ENCODE measurements at regions not wholly inside any gene's neighbourhood (a gene's known extent, or its start where the extent isn't known, plus 50 kb on each side); places are given as distances from the start of the nearest gene placed in this dataset.

DNA sequence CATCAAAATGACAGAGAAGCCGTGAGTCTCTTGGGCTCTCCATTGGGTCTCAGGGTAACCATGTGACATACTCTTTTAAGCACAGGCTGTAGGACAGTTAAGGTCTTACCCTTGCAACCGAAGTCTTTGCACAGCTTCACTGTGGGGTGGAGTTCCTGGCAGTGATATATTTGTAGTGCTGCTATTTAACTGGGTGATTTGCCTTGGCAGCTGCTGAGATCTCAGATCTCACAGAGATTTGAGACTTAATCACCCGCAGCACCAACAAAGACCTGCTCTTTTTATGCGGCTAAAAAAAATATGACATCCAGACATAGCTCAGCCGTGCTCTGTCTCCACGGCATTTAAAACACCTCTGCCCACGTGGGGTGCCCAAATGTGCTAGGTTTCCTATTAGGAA is 63.4 kb upstream of the NPTX2 start:
- WGBS, 2 donors: 78 to 79% methylated on average over 7 of the region's 7 CpGs
- H3K4me3 ChIP-seq: no peak overlapping the region
- ATAC-seq (no peak), DNase-seq (no peak)
- TF ChIP-seq, protein P1, sequence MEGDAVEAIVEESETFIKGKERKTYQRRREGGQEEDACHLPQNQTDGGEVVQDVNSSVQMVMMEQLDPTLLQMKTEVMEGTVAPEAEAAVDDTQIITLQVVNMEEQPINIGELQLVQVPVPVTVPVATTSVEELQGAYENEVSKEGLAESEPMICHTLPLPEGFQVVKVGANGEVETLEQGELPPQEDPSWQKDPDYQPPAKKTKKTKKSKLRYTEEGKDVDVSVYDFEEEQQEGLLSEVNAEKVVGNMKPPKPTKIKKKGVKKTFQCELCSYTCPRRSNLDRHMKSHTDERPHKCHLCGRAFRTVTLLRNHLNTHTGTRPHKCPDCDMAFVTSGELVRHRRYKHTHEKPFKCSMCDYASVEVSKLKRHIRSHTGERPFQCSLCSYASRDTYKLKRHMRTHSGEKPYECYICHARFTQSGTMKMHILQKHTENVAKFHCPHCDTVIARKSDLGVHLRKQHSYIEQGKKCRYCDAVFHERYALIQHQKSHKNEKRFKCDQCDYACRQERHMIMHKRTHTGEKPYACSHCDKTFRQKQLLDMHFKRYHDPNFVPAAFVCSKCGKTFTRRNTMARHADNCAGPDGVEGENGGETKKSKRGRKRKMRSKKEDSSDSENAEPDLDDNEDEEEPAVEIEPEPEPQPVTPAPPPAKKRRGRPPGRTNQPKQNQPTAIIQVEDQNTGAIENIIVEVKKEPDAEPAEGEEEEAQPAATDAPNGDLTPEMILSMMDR (IDR thresholded peaks at IDR 0.05): no peak
- H3K36me3 ChIP-seq: no peaks in the 10 kb centered on the region
- H3K4me1 ChIP-seq: no peaks in the 10 kb centered on the region
- H3K27me3 ChIP-seq: peaks cover 0 to 4% (median 0%) of the 10 kb centered on the region in 7 donors
- H3K27ac ChIP-seq: no peak overlapping the region
- intact Hi-C loops (cut with DNase I): no loop called here
- peaks cover 0 to 25% (median 9%) of the 10 kb centered on the region in 11 donors for H3K9me3 ChIP-seq

DNA sequence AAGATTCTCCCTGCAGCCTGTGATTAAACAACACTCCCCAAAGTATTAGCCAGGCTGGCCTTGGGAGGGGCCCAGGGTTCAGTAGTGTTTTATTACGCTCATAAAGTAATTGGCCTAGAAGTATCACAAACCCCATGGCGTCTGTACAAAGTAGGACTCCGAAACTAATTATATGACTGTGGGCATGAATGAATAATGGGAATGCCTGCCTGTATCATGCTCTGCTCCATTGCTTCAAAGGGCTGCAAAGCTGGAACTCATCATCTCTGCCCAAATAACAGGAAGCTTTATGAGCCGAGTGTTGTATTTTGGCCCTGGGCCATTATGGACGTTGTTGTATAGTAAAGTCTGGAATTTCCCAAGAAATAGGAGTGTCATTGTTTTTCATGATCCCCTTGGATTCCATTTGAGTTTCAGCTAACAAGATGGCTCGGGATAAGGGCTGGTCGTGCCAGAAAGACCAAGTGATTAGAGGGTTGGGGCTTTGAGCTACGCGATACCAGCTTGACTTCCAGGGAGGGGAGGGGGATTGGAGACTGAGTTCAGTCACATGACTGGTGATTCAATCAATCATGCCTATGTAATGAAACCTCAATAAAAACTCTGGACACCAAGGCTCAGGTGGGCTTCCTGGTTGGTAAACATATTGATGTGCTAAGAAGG is 65.3 kb upstream of the NPTX2 start:
- WGBS, 2 donors: 64 to 74% methylated on average over 9 of the region's 9 CpGs
- TF ChIP-seq, protein P1 (IDR thresholded peaks at IDR 0.05): no peak

DNA sequence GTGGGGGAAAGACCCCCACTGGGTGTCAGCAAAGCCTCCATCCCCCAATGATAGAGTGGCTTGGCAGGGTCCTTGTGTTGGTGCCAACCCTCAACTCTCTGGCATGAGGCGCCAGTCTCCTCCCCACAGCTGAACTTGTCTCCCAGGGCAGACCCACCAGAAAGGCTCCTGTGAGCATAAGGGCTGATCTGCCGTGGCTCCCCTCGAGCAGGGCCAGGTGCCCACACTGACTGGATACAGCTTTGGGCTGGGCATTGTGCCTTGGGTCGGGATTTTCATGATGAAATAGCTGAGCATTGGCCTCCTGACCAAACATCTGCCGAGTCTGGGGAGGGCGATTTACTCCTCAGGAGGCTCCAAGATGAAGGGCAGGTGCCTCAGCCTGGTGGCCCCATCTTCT is 68.1 kb upstream of the NPTX2 start:
- Histone ChIP-seq H3K27me3 (peaks cover 0 to 4% (median 0%) of the 10 kb centered on the region in 7 donors), H3K36me3 (no peaks in the 10 kb centered on the region), H3K4me3 (no peak overlapping the region), H3K4me1 (no peaks in the 10 kb centered on the region), H3K9me3 (peaks cover 0 to 25% (median 9%) of the 10 kb centered on the region in 11 donors), H3K27ac (no peak overlapping the region)
- intact Hi-C loops (cut with DNase I): no loop called here
- DNase-seq (no peak), ATAC-seq (no peak)
- WGBS, 2 donors: 77 to 80% methylated on average over 6 of the region's 6 CpGs
- TF ChIP-seq, protein P1 (IDR thresholded peaks at IDR 0.05): no peak

More for the DNA sequence above, 65.3 kb upstream of the NPTX2 start:
- Histone ChIP-seq H3K27ac (no peak overlapping the region), H3K4me3 (no peak overlapping the region), H3K36me3 (no peaks in the 10 kb centered on the region), H3K4me1 (no peaks in the 10 kb centered on the region), H3K9me3 (peaks cover 0 to 25% (median 9%) of the 10 kb centered on the region in 11 donors), H3K27me3 (peaks cover 0 to 4% (median 0%) of the 10 kb centered on the region in 7 donors)
- no peak for DNase-seq
- intact Hi-C loops (cut with DNase I): no loop called here
- ATAC-seq: no peak

DNA sequence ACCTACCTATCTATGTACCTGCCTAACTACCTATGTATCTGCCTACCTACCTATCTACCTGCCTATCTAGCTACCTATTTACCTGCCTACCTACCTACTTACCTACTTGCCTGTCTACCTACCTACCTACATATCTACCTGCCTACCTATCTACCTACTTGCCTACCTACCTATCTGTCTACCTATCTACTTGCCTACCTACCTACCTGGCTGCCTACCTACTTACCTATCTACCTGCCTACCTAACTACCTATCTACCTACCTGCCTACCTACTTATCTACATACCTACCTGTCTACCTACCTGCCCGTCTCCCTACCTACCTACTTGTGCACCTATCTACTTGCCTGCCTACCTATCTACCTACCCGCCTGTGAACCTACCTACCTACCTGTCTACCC is 68.7 kb upstream of the NPTX2 start:
- intact Hi-C loops (cut with DNase I): no loop called here
- Histone ChIP-seq H3K4me3 (no peak overlapping the region), H3K27me3 (peaks cover 0 to 9% (median 0%) of the 10 kb centered on the region in 7 donors), H3K36me3 (no peaks in the 10 kb centered on the region), H3K4me1 (no peaks in the 10 kb centered on the region), H3K9me3 (peaks cover 0 to 24% (median 9%) of the 10 kb centered on the region in 11 donors), H3K27ac (no peak overlapping the region)
- WGBS, 2 donors: 91 to 93% methylated on average over 2 of the region's 2 CpGs
- ATAC-seq (no peak), DNase-seq (no peak)
- TF ChIP-seq, protein P1 (IDR thresholded peaks at IDR 0.05): no peak
